GM19043 (cell line): ENCODE measurements at regions not wholly inside any gene's neighbourhood (a gene's known extent, or its start where the extent isn't known, plus 50 kb on each side); places are given as distances from the start of the nearest gene placed in this dataset.
"Not testable (repeated sequence)": the region's sequence is repeated elsewhere in the genome, so short reads cannot be mapped to it uniquely, and the experiment has no call there.

Experiments
- ATAC-seq: cut with Tn5 transposase; IDR thresholded peaks from one replicate; pipeline ENCODE4 v1.9.1; 2021; ENCODE audit warnings: low read depth; ENCODE audit not compliant: unreplicated experiment

DNA sequence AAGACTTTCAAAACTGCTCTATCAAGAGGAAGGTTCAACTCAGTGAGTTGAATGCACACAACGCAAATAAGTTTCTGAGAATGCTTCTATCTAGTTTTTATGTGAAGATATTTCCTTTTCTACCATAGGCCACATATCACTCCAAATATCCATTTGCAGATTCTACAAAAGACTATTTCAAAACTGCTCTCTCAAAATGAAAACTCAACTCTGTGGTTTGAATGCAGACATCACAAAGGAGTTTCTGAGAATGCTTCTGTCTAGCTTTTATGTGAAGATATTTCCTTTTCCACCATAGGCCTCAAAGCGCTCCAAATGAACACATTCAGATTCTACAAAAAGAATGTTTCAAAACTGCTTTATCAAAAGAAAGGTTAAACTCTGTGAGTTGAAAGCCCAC is 1093.1 kb upstream of the DEFB115 start:
- ATAC-seq: not testable (repeated sequence)

DNA sequence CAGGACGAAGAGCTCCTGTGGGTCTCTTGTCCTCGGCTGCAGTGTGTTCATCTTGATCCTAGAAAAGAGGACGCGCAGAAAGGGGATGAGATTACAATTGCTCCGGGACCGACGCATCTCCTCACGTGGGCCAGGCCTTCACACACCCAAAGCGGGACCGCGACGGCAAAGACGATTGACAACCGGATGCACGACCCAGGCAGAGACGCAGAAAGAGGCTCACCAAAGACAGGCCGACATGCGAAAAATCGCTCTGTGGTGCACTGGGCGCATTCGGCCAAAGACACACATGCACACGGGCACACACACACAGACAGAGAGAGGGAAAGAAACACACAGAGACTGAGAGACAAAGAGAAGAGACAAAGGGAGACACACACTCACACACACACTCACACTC is 1089.9 kb upstream of the DEFB115 start:
- no peak for ATAC-seq

DNA sequence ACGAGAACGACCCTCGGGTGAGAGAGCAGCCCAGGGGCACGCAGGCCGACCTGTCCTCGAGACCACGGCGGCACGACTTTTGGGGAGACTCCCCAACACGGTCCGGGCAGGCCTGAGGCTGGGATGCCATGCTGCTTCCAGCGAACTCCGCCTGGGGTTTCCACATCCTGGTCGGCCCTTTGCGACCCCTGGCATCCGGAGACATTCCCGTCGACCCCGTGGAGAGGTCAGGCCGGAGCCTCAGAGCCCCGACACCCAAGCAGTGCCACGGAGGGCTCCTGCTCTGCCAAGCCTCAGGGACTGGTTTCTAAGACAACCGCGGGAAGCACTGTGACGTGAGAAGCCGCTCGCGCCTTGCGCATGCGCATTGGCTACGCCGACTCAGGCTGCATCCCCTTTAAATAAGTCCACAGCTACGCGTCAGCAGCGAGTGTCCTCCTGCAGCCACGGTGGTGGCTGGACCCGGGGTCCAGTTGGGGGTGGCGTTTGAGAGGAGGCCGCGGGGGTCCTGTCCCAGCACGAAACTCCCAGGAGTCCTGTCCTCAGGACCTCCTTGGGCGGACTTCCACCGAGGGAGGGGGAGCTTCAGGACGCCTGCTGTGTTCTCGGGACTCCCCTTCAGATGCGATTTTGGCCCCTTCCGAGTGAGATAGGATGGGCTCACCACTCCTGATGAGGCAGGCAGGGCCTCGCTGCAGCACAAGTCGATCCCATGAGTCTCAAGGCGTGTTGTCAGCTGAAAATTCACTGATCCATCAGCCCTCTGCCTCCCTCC is 1089.3 kb upstream of the DEFB115 start:
- no peak for ATAC-seq

DNA sequence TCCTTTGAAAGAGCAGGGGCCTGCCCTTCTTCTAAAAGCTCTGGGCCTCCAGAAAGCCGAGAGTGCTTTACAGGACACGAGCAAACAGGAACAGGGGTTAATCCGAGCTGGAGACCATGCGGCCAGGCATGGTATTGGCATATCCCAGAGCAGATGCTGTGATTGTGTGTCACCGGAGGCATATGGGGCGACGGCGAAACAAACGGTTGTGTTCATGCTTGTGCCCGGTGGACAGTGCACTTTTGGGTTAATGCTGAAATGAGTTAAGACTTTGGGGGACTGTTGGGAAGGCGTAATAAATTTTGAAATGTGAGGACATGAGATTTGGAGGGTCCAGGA is 1088.7 kb upstream of the DEFB115 start:
- ATAC-seq: no peak

DNA sequence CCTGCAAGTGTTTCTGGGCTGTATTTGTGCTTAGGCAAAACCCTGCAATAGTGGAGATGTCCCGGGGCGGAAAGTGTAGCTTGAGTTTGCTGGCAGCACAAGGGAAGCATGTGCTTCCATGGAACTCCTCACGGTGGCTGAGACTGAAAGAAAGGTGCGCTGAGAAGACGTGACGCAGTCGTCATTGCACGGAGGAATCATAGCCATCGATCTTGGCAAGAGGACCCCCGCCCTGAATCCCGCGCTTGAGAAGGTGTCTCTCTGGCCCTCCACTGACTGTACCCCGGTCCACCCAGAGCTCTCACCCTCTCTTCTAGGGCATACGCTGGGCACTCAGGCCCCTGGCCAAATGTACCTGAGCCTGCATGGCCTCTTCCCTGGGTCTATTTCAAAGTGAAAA is 1081.8 kb upstream of the DEFB115 start:
- no peak for ATAC-seq

DNA sequence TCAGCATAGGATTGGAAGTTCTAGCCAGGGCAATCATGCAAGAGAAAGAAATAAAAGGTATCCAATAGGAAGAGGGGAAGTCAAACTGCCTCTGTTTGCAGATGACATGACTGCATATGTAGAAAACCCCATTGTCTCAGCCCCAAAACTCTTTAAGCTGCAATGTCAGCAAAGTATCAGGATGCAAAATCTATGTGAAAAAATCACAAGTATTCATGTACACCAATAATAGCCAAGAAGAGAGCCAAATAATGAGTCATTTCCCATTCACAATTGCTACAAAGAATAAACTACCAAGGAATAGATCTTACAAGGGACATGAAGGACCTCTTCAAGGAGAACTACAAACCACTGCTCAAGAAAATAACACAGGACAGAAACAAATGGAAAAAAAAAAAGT is 1074.3 kb upstream of the DEFB115 start:
- not testable (repeated sequence) for ATAC-seq

DNA sequence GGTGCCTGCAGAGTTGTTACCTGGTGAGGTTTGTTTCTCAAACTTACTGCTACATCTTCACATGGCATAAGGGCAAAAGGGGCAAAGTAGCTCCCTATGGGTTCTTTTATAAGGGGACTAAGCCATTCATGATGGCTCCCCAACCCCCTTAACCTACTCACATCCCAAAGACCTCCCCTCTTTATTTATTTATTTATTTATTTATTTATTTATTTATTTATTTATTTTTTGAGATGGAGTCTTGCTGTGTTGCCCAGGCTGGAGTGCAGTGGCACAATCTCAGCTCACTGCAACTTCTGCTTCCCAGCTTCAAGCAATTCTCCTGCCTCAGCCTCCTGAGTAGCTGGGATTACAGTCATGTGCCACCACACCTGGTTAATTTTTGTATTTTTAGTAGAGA is 1065.7 kb upstream of the DEFB115 start:
- not testable (repeated sequence) for ATAC-seq

DNA sequence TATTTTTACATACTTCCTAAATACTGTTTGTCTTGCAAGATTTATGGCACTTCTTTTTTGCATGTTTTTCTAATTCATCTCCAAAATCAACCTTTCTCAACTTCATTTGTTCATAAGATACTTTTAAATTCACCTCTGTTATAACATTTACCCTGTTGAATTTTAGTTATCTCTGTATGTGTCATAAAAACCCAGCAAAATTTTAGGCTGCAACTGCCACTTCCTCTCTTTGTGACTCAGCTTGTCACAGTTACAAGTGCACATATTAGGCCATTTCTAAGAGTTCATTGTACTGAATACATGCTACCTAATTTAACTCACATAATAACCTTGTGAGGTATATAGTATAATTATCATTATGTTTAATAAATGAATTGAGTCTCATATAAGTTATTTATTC is 1023.0 kb upstream of the DEFB115 start:
- not testable (repeated sequence) for ATAC-seq

DNA sequence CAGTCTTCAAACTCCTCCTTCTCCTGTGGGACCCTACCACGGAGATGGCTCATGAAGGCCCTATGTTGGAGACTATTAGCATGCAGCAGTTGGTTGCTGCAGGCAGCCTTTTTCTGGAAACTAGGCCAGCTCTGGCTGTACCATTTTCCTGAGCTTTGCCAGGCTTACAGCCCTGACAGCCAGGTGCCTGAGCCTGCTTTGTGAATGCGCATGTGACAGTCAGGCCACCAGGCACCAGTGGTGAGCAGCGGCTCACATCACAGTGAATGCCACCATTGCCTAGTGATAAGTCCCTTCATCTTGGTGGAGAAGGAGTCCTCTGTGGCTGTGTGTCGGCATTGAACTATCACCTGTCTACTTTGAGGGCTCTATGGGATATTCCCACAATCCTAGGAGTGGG is 982.4 kb upstream of the DEFB115 start:
- ATAC-seq: not testable (repeated sequence)

DNA sequence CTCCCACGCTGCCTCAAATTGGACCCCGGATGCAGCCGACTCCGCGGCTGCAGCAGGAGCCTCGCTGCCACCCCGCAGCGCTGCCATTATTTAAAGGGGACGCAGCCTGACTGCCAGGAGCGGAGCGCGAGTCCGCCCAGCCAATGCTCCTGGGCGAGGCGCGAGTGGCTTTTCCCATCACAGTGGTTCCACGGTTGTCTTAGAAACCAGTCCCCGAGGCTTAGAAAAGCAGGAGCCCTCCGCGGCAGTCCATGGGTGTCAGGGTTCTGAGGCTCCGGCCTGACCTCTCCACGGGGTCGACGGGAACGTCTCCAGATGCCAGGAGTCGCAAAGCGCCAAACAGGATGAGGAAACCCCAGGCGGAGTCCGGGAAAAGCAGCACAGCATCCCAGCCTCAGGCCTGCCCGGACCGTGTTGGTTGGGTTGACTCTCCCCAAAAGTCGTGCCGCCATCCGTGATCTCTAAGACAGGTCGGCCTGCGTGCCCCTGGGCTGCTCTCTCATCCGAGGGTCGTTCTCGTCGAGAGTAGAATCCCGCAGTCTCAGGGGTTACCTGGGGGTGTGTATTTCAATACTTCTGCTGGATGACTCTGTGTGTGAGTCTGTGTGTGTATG is 975.8 kb upstream of the DEFB115 start:
- ATAC-seq: no peak

DNA sequence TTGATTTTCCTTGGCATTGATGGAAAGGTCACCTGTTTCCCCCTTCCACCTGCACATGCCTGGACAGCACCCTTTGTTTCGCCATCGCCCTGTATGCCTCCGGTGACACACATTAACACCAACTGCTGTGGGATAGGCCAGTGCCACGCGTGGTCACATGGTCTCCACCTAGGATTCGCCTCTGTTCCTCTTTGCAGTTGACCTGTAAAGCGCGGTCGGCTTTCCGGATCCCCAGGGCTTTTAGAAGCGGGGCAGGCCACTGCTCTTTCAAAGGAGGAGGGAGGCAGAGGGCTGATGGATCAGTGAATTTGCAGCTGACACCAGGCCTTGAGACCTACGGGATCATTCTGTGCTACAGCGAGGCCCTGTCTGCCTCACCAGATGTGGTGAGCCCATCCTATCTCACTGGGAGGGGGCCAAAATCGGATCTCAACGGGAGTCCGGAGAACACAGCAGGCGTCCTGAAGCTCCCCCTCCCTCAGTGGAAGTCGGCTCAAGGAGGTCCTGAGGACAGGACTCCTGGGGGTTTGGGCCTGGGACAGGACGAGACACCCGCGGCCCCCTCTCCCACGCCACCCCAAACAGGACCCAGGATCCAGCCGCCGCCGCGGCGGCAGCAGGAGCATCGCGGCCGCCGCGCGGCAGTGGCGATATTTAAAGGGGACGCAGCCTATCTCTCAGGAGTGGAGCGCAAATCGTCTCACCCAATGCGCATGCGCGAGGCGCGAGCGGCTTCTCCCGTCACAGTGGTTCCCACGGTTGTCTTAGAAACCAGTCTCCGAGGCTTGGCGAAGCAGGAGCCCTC is 973.8 kb upstream of the DEFB115 start:
- not testable (repeated sequence) for ATAC-seq

DNA sequence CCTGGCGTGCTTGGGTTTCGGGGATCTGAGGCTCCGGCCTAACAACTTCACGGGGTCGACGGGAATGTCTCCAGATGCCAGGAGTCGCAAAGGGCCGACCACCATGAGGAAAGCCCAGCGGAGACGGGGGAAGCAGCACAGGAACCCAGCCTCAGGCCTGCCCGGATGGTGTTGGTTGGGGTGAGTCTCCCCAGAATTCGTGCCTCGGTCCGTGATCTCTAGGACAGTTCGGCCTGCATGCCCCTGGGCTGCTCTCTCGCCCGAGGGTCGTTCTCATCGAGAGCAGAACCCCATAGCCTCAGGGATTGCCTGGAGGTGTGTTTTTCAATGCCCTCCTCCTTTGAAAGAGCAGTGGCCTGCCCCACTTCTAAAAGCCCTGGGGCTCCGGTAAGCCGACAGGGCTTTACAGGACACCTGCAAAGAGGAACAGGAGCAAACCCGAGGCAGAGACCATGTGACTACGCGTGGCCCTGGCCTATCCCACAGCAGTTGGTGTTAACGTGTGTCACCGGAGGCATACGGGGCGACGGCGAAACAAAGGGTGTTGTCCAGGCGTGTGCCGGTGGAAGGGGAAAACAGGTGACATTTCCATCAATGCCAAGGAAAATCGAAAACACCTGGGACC is 973.1 kb upstream of the DEFB115 start:
- no peak for ATAC-seq

DNA sequence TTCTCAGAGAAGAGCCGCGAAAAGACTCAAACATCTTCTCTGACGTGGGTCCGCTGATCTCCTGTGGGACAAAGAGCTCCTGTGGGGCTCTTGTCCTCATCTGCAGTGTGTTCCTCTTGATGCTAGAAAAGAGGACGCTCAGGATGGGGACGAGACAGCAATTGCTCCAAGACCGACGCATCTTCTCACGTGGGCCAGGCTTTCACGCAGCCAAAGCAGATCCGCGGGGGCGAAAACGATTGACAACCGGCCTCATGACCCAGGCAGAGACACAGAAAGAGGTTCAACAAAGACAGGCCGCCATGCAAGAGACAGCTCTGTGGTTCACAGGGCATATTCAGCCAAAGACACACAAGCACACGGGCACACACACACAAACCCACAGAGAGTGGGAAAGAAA is 971.8 kb upstream of the DEFB115 start:
- ATAC-seq: no peak

DNA sequence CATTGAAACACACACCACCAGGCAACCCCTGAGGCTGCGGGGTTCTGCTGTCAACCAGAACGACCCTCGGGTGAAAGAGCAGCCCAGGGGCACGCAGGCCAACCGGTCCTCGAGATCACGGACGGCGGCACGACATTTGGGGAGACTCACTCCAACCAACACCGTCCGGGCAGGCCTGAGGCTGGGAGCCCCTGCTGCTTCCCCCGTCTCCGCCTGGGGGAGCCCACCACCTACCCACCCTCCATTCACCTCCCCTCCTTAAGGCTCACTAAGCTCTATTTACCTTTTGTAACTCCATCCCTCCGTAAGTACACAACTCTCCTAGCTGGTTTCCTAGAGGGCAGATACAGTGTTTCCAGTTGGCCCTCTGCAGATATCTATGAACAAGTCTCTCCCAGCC is 971.3 kb upstream of the DEFB115 start:
- ATAC-seq: no peak

DNA sequence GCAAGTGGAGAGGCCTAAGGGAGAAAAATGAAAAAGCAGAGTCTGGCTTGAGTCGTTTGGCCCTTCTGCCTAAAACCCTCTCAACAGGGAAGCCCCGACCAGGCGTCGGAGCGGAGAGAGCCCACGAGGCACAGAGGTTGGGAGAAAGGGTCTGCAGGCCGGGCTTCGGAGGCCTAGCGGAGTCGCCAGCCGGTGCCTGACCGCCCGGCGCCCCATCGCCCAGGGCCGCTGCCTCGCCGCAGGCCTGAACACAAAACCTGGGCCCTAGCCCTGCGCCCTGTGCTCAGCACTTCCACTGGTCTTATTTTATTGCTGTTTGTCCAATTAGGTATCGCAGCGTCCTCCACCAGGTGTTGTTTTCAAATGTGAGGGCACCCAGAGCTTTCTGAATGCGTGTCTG is 970.0 kb upstream of the DEFB115 start:
- ATAC-seq: not testable (repeated sequence)

DNA sequence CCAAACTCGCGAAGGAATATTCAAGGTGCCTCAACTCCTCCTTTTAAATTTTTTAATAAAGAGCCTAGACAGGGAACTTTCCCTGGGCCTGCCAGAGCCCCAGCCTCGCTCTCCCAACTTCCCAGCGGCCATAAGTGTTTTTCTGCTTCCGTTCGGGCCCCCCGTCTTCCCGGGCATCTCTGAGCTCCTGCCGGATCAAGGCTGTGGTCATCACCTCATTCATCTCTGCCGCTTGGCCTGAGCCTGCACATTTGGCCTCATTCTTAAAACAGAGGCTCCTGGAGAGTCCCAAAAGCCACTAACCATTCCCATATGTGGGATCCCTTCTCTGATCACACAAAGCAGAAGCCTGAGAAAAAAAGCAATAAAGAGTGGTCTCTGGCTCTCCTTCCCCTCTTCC is 969.1 kb upstream of the DEFB115 start:
- ATAC-seq: no peak

DNA sequence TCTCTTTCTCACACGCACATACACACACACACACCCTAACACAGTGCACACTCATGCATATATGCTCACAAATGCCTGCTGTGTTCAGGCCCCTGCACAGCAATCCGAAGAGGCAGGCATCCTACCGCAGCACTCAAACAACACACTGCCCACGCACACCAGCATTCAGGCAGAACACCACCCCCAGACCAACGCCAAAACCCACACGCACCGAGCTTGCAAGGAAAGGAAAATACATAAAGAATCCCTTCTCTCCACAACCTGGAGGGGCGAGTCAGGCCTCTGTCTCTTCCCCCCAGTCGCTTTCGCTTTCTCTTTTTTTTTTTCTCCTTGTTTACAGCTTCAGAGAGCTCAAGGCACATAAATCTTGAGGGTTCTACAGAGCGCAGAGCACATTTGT is 968.4 kb upstream of the DEFB115 start:
- not testable (repeated sequence) for ATAC-seq

DNA sequence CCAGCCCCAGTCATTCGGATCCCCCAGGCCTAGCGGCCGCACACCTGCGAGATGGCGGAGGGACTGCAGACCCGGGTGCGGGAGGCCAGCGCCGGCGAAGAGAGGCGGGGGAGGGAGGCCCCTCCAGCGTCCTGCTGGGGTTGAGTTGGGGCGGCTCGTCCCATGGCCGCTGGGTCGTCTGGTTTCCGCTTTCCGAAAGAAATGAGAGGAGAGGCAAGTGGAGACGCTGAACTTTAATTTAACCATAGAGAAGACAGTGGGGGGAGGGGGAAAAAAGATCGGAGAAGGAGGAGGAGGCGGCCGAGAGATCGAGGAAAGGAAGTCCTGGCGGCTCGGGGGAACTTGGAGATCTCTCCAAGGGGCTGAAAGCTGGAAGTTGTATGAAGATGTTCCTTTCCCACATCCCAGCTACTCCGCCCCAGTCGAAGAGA is 967.7 kb upstream of the DEFB115 start:
- not testable (repeated sequence) for ATAC-seq

DNA sequence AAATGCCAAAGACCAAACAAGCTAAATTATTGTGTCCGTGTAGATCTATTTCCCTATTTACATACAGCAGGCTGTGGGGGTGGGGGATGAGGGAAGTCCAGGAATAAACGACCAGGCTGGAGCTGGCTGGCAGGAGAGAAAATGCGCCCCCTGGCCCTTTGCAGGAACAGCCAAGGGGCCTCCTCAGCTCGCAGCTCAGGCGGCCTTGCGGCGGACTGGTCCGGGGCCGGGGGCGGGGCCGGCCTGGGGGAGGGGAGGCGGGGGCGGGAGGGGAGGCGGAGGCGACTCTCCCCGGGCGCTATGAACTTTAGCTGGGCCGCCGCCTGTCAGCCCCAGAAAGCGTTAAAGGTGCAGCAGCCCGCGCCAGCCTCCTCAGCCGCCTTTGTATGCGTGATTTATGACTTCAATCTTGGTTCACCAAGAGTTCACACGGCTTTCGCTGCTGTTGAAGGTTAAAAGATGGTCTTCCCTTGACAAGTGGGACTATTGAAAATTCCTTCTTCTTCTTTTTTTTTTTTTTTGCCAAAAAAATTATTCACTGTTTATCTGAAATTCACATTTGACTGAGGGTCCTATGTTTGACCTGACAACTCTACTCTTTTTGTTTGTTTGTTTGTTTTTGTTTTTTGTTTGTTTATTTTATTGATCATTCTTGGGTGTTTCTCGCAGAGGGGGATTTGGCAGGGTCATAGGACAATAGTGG is 967.0 kb upstream of the DEFB115 start:
- not testable (repeated sequence) for ATAC-seq

DNA sequence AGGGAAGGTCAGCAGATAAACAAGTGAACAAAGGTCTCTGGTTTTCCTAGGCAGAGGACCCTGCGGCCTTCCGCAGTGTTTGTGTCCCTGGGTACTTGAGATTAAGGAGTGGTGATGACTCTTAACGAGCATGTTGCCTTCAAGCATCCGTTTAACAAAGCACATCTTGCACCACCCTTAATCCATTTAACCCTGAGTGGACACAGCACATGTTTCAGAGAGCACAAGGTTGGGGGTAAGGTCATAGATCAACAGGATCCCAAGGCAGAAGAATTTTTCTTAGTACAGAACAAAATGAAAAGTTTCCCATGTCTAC is 966.4 kb upstream of the DEFB115 start:
- ATAC-seq: not testable (repeated sequence)

DNA sequence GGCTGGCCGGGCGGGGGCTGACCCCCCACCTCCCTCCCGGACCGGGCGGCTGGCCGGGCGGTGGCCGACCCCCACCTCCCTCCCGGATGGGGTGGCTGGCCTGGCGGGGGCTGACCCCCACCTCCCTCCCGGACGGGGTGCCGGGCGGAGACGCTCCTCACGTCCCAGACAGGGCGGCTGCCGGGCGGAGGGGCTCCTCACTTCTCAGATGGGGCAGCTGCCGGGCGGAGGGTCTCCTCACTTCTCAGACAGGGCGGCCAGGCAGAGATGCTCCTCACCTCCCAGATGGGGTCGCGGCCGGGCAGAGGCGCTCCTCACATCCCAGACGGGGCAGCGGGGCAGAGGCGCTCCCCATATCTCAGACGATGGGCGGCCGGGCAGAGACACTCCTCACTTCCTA is 965.8 kb upstream of the DEFB115 start:
- not testable (repeated sequence) for ATAC-seq
